Heart left ventricle (tissue), 16 donors: ENCODE measurements at regions not wholly inside any gene's neighbourhood (a gene's known extent, or its start where the extent isn't known, plus 50 kb on each side); places are given as distances from the start of the nearest gene placed in this dataset.

Source experiments
- ATAC-seq, 4 donors: fragments of 200-7000 bp; cut with Tn5 transposase; one replicate each; pipeline ENCODE4 v1.9.1; 2020 to 2022; ENCODE audit warnings: moderate library complexity in 4 of 4, mild to moderate bottlenecking in 3 of 4, moderate number of reproducible peaks in 1 of 4
- DNase-seq, 5 donors: peaks; one replicate each; pipeline ENCODE4 v3.0.0-alpha.2; 2020
- H3K27ac ChIP-seq, 12 donors: fragments of 200-600 bp; sonication (generic) in 4 of 12; one replicate each; pipeline versions ENCODE4 v1.5.0 to v1.8.0; 2016 to 2022; ENCODE audit warnings: mild to moderate bottlenecking in 2 of 12
- H3K27me3 ChIP-seq, 9 donors: fragments of 200-600 bp; sonication (generic) in 2 of 9; one replicate each; pipeline versions ENCODE4 v1.5.1 to v1.8.0; 2016 to 2022; ENCODE audit warnings: mild to moderate bottlenecking in 3 of 9
- H3K36me3 ChIP-seq, 9 donors: fragments of 200-600 bp; sonication (generic) in 2 of 9; one replicate each; pipeline versions ENCODE4 v1.5.0 to v1.8.0; 2018 to 2022; ENCODE audit warnings: mild to moderate bottlenecking in 2 of 9
- H3K4me1 ChIP-seq, 12 donors: fragments of 200-600 bp; sonication (generic) in 4 of 12; one replicate each; pipeline versions ENCODE4 v1.5.0 to v1.8.0; 2016 to 2022; ENCODE audit warnings: mild to moderate bottlenecking in 3 of 12
- H3K4me3 ChIP-seq, 12 donors: fragments of 200-600 bp; sonication (generic) in 4 of 12; one replicate each; pipeline versions ENCODE4 v1.5.0 to v1.8.0; 2017 to 2022; ENCODE audit warnings: mild to moderate bottlenecking in 9 of 12, moderate library complexity in 4 of 12
- H3K9me3 ChIP-seq, 12 donors: fragments of 200-600 bp; sonication (generic) in 4 of 12; one replicate each; pipeline versions ENCODE4 v1.5.0 to v1.8.0; 2016 to 2022; ENCODE audit warnings: mild to moderate bottlenecking in 1 of 12
- CTCF ChIP-seq, 12 donors: fragments of 200-600 bp; sonication (generic) in 4 of 12; IDR thresholded peaks; one replicate each; pipeline versions ENCODE4 v1.5.0 to v1.8.0; 2018 to 2022; ENCODE audit warnings: antibody characterized with exemption in 12 of 12, mild to moderate bottlenecking in 5 of 12
- POLR2A ChIP-seq, 2 donors: fragments of 450-650 bp; IDR thresholded peaks; one replicate each; pipeline ENCODE4 v1.6.1; 2017; ENCODE audit warnings: antibody characterized with exemption in 2 of 2, mild to moderate bottlenecking in 2 of 2, moderate library complexity in 2 of 2
- WGBS, 4 donors: extraction: QIAGEN DNeasy Blood & Tissue Kit in 2 of 4; methylation state at CpG; one replicate each; pipeline versions ENCODE4 v1.1.5 to v1.1.7; 2013 to 2018; 5-methylcytosine and 5-hydroxymethylcytosine counted together
- intact Hi-C, 10 donors: fragments of 100-400 bp; cut with DNase I; formaldehyde crosslinking; loops; one replicate each; pipeline versions ENCODE4 v1.11.1 to v1.14.2; 2022
- donor health status: ischemic (EF 13 %, LVEDD 7.1; RV severe dilation, severe dysfunction).
- donor health status: healthy with polysubstance abuse.
- donor health status: DM: no; HTN: yes; CAD: no.
- donor health status: DM: no; HTN: no; CAD: no.
- donor health status: ischemic (EF 25% LVEDD 6.9; RV normal size, moderate dysfunction).
- donor health status: ischemic (EF 25% LVEDD 5.7; RV mildly dilated, moderate dysfunction).
- donor health status: healthy.
- donor health status: DM: yes; HTN: yes; CAD: no.
- donor health status: ischemic (EF 35%, LVEDD 5.7; RV mildly dilated, moderate dysfunction).
- donor health status: nonischemic (EF 11% LVEDD 7.7; RV severe dilation, severe dysfunction).
- donor health status: DM: yes; HTN: yes; CAD: no.
- donor health status: PGD.
- donor health status: ischemic (EF 29% LVEDD 5.4; RV normal size, mild dysfunction).
- donor health status: nonischemic (EF 23%, LVEDD 6.1; RV moderate dilation, normal function).

- Histone ChIP-seq H3K4me3 (no peak overlapping the region), H3K4me1 (no peaks in the 10 kb centered on the region), H3K27ac (no peak overlapping the region), H3K27me3 (peaks cover 0 to 17% (median 0%) of the 10 kb centered on the region in 9 donors), H3K36me3 (no peaks in the 10 kb centered on the region), H3K9me3 (no peaks in the 10 kb centered on the region)
- intact Hi-C loops, result no loop called here
- DNase-seq (no peak), ATAC-seq (no peak)
- 31 to 38% (median 34%) methylated on average over 15 of the region's 15 CpGs for WGBS, 4 donors
- no peak for TF ChIP-seq CTCF (IDR thresholded peaks at IDR 0.05)
These were observed 348.5 kb upstream of the SHH start for GRCh38 chr7:156160811-156161210.

- intact Hi-C loops, result no loop called here
- ATAC-seq (no peak), DNase-seq (no peak)
- Histone ChIP-seq H3K36me3 (no peaks in the 10 kb centered on the region), H3K27me3 (peaks cover 0 to 17% (median 0%) of the 10 kb centered on the region in 9 donors), H3K9me3 (no peaks in the 10 kb centered on the region), H3K4me1 (no peaks in the 10 kb centered on the region), H3K4me3 (no peak overlapping the region), H3K27ac (no peak overlapping the region)
- 79 to 85% (median 80%) methylated on average over 11 of the region's 11 CpGs for WGBS, 4 donors
- no peak for TF ChIP-seq POLR2A (IDR thresholded peaks at IDR 0.05)
- no peak for TF ChIP-seq CTCF (IDR thresholded peaks at IDR 0.05)
These were observed 346.4 kb upstream of the SHH start for GRCh38 chr7:156158693-156159092.

- H3K9me3 ChIP-seq, result no peaks in the 10 kb centered on the region
- TF ChIP-seq POLR2A (IDR thresholded peaks at IDR 0.05) (no peak), CTCF (IDR thresholded peaks at IDR 0.05) (no peak)
- H3K27me3 ChIP-seq, result peaks cover 0 to 17% (median 0%) of the 10 kb centered on the region in 9 donors
- DNase-seq, result no peak
- intact Hi-C loops, result no loop called here
- ATAC-seq, result no peak
- no peaks in the 10 kb centered on the region for H3K4me1 ChIP-seq
- H3K4me3 ChIP-seq, result no peak overlapping the region
- no peaks in the 10 kb centered on the region for H3K36me3 ChIP-seq
- 82 to 86% (median 83%) methylated on average over 6 of the region's 6 CpGs for WGBS, 4 donors
- no peak overlapping the region for H3K27ac ChIP-seq
These were observed 345.9 kb upstream of the SHH start for GRCh38 chr7:156158213-156158612.

GRCh38 chr7:156157409-156158012, 345.2 kb upstream of the SHH start:
- H3K27ac ChIP-seq, result no peak overlapping the region
- TF ChIP-seq POLR2A (IDR thresholded peaks at IDR 0.05), result no peak
- TF ChIP-seq CTCF (IDR thresholded peaks at IDR 0.05), result no peak
- WGBS, 4 donors, result 80 to 84% (median 84%) methylated on average over 13 of the region's 13 CpGs
- H3K27me3 ChIP-seq, result peaks cover 0 to 17% (median 0%) of the 10 kb centered on the region in 9 donors
- no peaks in the 10 kb centered on the region for H3K4me1 ChIP-seq
- intact Hi-C loops, result no loop called here
- ATAC-seq (no peak), DNase-seq (no peak)
- no peak overlapping the region for H3K4me3 ChIP-seq
- H3K36me3 ChIP-seq, result no peaks in the 10 kb centered on the region
- no peaks in the 10 kb centered on the region for H3K9me3 ChIP-seq
